NCI-H146 (cell line): ENCODE measurements at regions not wholly inside any gene's neighbourhood (a gene's known extent, or its start where the extent isn't known, plus 50 kb on each side); places are given as distances from the start of the nearest gene placed in this dataset.

ENCODE experiments used
- DNase-seq: peaks from one replicate; lab custom pipeline; 2025; lab: John Stamatoyannopoulos, UW

DNA sequence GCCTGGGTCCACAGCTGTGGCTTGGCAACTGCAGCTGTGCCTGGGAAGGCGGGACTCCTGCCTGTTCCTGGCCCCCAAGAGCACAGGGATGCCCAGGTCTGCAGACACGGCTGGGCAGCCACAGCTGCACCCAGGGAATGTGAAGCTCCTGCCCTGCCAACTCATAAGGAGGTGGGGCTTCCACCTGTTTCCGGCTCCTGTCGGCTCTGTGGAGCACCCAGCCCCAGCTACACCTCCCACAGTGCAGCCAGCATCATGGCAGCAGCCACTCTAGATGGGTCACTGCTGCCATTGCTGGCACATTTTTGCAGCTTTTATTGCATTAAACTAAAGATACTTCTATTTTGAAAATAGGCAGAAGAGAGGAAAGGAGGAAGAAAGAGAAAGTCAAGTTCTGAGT, 207.9 kb downstream of the SAMD5 start:
- peak; percentile 28 for DNase-seq

DNA sequence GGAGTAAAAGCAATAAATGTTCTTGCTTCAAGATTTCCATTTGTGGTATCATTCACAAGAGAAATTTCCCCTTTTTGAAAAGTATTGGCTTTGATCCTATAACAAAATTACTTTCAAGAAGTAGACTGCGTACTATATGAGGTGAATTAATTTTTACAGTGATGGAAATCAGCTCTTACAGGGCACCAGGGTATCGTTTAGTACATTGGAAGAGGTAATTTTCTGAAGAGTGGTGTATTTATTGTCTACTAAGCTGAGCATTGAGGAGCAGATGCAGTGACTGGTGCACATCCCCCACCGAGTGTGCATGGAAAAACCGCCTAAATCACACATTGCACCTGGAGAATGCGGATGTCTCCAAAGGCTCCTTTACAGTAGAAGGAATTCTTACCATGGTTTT, 209.5 kb downstream of the SAMD5 start:
- DNase-seq: peak; percentile 57

DNA sequence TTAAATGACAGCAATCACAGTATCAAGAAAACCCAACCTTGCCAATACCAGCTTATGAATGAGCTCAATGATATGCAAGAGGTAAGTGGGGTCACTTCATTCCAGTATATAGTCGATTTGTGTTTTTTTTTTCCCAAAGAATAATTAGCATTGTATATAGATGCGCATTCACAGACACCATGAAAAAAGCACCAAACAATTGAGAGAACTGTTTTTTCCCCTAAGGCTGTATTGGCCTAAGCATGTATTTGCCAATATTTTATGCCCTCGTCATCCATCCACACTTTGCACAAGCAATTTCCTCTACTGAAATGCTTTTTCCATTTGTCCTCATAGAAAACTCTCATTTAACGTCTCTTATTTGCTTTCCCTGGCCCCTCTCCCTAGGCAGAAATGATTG, 213.7 kb downstream of the SAMD5 start:
- no peak for DNase-seq

DNA sequence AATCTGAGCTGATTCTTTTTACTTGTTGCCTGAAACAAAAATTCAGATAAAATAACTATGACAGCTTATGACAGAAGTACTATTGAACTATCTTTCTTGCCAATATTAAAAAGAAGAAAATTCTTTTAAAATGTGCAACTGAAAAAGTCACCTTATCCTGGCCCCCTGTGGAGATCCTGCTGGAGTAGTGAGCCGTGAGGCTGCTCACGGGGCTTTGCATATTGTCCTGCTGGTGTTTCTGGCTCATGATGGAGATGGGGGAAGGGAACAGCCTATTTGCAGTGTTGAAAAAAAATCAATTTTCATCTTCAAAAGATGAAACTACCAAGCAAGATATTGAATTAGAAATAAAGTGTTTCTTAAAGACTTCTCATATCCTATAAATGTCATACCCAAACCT, 216.0 kb downstream of the SAMD5 start:
- peak; percentile 73 for DNase-seq

DNA sequence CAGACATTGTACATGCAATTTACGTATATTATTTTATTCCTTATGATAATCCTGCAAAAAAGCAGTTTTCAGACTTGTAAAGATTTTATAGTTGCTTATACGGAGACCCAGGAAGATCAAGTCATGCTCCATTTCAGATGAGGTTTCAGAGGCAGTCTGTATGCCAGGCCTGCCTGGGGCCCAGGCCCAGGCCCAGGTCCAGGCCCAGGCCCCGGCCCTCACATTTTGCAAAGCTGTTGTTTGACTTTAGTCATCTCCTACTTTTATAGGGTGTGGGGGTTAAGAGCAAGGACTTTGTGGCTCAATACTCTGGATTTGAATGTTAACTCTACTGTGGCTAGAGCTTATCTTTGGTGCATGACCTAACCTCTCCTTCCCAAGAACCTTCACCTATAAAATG, 217.9 kb downstream of the SAMD5 start:
- no peak for DNase-seq

DNA sequence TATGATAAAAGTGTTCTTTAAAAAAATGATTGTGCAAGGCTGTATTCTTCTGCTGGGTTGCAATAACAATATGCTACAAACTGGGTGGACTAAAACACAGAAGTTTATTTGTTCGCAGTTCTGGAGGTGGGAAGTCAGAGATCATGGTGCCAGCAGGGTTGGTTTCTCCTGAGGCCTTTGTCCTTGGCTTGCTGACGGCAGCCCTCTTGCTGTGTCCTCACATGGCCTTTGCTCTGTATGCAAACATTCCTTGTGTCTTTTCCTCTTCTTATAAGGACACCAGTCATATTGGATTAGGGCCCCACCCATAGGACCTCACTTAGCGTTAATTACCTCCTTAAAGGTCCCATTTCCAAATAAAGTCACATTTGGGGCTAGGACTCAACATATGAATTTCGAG, 220.4 kb downstream of the SAMD5 start:
- no peak for DNase-seq

DNA sequence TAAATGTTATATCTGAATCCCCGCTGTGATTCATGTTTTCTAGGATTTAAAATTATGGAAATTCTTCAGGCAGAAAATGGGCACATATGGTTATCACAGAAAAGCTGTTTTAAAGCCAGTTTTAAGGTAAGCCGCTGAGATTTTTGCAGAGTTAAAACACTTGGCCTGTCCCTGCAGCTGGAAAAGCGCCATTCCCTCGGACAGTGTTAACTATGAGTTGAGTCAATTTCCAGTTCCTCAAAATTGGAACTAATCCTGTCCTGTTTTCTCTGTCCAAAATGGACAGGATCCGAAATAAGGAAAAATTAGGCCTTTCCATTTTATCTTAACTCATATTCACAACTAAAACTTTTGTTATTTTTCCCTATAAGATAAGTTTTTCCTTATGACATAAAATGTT, 225.2 kb downstream of the SAMD5 start:
- no peak for DNase-seq

DNA sequence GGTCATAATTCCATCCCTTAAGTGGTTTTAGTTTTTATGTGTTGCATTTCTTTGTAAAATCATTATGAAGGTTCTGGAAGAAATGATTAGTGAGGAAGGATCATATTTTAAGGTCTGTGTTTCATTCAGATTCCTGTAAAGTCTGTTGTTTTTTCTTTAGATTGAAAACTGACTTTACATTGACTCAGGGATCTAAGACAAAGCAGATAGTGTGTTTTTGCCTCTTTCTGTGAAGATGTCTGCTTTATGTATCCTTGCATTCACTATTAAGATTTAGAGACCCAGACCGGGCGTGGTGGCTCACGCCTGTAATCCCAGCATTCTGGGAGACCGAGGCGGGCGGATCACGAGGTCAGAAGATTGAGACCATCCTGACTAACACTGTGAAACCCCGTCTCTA, 225.7 kb downstream of the SAMD5 start:
- no peak for DNase-seq

DNA sequence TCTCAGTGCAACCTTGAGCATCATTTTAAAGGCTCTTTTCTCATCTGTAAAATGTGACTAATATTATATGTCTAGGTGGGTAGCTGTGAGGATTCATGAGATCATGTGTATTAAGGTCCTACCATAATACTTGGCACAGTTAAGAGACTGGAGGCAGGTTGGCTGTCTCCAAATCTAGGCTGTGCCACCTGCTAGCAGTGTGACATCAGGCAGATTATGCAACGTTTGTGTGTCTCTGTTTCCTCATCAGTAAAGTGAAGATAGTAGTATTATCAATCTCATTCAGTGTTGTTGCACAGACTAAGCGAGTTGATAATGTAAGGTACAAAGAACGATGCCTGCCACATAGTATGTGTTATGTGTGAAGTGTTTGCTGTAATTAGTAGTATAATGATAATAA, 227.4 kb downstream of the SAMD5 start:
- DNase-seq: no peak

DNA sequence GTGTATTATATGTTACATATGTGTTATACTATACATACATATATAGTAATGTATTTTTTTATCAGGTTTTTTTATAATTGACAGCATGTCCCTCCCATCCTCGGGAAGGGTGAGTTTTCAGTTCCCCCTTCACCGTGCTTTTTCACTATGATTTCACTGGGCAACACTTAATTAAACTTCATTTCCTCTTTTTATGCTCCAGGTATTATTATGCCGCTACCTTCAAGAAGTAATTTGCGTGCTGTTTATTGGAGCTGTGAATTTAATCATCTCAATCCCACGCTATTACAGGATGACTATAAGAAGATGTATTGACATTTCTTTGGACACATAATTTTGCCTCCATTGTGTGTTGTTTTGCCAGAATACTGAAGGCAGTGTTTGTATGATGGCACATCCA, 228.6 kb downstream of the SAMD5 start:
- no peak for DNase-seq

DNA sequence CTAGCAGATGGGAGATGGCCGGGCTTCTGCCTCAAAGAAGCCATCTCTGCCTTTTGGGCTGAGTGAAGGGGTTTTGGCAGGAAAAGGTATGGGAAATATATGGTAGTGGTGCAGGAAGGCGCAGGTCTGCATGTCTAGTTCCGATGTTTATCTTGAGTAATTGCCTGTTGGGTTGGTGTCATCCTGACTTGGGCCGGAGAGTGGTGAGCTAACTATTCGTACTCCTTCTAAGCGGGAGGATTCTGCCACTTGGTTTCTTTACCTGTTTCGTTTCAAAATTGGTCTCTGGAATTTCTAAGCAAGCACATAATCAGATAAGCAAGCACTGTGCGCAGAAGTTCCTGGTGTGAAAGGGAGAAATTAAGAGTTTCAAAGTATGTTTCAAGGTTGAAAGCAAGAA, 229.6 kb downstream of the SAMD5 start:
- no peak for DNase-seq

DNA sequence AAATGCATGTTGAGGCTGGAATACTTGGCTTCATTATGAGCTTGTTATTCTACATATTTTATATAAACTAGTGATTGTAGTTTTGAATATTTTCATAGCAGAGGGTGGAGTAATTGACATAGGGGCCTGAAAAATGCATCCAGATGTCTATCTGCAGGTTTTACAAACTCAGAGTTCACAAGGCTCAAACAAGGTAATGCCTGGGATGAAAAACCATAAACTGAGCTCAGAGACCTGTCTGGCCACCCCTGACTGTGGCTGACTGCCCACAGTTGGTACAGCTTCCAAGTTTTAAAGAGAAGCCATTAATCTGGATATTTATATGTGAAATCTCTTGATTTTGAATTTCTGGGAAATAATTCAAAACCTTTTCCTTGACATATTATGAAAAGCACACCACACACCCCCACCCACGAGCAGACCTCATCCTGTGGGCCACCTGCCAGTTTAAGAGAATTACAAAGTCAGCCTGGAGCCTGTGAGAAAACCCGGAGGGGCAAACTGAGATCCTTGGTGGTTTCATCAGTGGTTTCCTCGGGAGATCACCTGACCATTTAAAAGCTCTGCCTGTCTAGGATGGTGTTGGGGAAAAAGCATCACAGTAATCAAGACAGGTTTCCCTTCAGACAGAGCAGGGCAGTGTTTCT, 230.1 kb downstream of the SAMD5 start:
- peak; percentile 49 for DNase-seq

DNA sequence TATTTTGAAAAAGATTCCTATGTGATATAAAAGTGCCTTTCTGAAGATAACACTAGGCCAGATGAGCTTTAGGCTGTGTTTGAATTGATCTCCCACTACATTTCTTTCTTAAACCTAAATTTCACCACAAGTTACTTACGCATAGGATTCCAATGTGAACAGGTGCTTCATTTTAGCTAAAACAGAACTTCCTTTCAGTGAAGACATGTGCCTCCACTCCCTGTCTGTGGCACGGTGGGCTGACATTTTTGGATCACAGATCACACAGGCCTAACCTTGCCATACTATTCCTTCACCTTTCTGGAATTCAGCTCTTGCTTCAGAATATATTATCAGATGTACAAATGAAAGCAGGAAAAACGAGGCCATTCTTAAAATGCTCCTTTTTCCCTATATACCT, 231.8 kb downstream of the SAMD5 start:
- DNase-seq: no peak

DNA sequence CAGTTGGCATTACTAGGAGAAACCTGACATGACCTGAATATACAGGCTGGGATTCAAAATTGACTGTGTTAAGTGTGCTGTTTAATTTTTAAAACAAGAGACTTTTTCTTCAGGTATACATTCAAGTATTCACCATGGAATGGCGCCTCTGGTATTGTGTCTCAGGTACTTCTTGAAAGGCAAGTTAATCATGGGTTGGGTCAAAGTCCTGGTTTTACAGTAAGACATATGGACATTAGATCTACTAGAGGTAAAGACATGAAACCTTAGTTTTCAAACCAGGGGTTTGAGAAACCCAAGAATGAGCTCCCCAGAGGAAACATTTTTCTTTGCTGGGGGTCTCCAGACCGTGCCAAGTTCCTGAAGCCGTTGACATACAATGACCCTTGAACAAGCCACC, 232.4 kb downstream of the SAMD5 start:
- no peak for DNase-seq

DNA sequence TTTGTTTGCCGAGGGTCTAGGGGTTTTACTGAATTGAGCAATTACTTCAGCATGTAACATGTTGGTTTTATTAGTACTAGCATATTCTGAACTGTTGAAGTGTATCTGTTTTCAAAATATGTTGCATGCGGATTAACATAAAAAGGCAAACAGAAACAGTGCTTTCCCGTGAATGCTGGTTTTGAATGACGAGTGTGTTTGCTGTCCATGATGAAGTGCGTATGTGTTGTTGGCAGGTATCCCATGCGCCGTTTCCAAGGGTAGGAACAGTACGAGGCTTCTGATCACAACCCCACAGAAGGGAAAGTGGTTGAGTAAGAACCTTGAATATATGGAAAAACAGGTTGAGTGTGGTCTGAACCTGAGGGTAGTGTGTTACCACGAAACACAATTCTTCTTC, 232.9 kb downstream of the SAMD5 start:
- no peak for DNase-seq

DNA sequence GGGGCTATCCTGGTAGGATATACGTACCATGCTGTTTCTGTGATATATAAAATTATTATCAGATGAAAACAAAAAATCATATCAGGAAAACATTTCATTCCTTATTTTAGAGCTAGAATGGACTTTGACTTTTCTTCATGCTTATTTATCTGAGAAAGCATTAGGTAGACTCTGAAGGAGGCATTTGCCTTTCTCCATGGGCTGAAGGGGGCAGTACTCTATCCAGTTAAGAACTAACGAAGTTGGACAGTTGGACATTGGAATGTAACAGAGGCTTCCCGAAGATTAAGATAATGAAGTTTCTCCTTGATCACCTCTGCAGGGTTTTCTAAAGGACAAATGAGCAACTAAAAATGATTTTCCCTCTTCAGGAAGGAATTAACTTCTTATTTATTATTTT, 233.9 kb downstream of the SAMD5 start:
- no peak for DNase-seq

DNA sequence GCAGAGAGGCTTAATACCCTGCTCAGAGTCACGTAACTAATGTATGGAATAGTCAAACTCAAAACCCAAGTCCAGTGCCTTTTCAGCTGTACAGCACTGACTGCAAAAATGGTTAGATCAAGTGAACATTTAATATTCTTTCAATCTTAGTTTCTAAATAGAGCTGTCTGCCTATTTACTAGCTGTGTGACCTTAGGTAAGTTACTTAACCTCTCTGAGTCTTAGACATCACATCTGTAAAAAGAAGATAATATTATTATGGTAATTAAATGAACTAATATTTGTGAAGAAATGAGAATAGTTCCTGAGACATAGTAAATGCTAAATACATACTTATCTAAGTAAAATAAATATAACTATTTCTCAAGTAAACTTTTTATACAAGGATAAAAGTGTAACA, 235.5 kb downstream of the SAMD5 start:
- no peak for DNase-seq

DNA sequence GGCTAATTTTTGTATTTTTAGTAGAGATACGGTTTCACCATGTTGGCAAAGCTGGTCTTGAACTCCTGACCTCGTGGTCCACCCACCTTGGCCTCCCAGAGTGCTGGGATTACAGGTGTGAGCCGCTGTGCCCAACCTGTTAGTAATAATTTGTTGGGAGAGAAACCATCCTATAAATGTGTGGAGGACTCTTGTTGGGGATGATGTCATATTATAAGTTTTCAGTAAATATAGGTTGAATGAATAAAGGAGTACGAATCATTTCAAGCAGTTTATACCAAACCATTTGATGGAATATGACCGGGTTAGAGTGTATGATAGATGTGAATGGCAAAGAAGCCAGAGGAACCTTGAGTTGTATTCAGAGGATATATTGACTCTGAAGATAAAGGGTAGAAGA, 240.8 kb downstream of the SAMD5 start:
- DNase-seq: no peak

DNA sequence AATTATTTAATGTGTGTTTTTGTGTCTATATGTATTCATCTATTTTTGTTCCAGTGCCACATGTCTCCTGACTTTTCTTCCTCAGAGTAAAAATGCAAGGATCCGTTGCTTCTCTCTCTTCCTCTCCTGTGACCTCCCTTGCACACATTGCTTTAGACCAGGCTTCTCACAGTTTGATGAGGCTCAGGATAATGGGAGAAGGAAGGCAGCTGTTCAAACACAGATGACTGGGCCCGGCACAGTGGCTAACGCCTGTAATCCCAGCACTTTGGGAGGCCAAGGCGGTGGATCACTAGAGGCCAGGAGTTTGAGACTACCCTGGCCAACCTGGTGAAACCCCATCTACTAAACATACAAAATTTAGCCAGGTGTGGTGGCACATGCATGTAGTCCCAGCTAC, 241.9 kb downstream of the SAMD5 start:
- peak; percentile 97 for DNase-seq

DNA sequence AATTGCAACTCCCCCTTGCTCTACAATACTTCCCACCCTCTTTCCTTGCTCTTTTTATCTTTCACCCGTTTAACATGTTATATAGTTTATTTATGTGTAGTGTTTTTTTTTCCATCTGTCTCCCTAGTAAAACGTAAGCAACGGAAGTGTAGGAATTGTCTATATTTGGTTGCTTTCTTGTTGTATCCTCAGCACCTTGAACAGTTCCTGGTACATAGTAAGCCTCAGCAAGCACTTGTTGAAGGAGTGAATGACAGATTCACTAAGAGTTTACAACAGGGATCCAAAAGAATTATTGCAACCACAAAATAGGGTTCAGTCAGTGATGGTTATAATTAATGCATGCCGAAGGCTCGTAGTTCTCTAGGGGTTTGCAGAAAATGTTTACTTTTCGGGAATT, 242.7 kb downstream of the SAMD5 start:
- DNase-seq: no peak

DNA sequence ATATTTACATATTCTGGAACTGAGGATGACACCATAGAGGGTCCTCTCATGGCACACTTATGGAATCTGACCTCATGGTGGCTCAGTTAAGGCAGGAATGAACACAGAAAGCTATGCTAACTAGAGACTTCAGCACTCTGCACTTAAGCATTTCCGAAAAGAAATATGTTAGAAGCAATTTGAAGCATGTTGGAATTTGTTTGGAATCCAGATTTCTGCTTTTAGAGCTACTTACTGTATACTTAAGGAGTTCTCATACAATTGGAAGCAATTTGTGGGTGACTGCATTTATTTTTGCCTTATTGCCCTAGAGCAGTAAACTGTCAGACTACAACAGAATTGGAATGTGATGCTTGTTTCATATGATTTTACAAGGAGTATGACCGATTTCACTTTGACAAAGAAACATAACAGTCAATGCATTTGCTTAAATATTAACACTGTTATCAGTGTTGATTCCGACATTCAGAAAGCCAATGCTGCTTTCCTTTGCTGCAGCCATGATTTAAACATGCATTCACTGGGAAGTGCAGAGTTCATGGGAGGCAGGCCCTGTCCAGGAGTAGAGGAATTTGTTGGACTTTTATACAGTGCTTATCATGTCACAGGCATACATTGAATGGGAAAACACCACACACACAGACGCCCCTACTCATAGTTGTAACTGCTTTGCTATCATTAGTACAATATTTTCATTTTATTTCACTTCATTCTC, 244.4 kb downstream of the SAMD5 start:
- DNase-seq: no peak

DNA sequence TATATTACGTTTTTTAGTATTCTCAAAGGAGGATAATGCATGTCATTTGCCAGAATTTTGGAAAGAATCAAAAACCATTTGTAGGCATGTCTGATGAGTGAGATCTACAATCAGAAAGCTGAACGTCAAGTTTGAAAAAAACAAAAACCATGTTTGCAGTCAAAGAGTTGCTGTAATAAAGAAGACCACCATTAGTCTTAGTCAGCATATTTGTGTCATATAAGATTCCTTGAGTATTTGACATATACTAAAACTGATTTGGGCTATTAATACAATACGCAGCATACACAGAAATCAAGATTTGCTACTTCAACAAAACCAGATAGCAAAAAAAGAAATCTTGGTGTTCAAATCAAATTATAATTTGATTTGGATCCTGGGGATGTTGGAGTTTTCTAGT, 247.5 kb downstream of the SAMD5 start:
- DNase-seq: no peak

DNA sequence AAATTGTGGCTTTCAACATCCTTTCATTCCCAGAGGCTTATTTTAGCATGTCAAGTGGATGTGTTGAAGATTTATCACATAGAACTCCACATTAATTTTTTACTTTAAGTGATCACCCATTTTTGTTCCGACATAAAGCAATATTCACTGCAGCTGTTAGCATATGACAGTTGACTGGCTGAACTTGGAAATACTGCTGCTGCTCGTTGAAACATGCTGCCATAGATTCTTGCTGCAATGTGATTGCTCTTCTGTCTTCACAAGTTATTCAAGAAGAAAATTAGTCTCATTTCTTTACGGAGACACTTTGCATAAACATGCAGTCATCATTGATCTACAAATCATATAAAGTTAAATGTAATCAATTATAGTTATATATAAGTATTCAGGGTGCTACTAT, 248.4 kb downstream of the SAMD5 start:
- DNase-seq: no peak

DNA sequence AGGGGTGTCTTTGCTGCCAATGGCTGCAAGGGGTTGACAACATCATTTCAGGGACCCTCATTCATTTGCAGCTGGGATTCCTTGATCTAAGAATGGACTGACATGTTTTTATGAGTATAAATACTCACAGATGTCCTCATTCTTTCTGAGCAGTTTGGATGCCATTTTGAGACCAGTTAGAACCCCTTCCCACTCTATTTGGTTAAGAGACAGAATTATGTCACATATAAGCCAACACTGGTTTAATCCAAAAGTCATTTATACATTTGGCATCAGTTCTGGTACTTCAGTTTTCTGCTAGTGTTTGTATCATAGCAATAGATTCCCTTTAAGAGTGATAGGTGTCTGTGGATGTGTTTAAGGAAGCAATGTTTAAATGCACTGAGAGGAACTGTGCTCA, 248.8 kb downstream of the SAMD5 start:
- DNase-seq: no peak
